Loucy (cell line): ENCODE measurements at regions not wholly inside any gene's neighbourhood (a gene's known extent, or its start where the extent isn't known, plus 50 kb on each side); places are given as distances from the start of the nearest gene placed in this dataset.

Experiments used
- CTCF ChIP-seq: fragments of 200-600 bp; sonication (generic); conservative IDR thresholded peaks from 2 replicates; pipeline ENCODE4 v1.5.1; 2014; ENCODE audit warnings: mild to moderate bottlenecking, antibody characterized with exemption, low read length
- EZH2phosphoT487 ChIP-seq: fragments of 200-600 bp; IDR thresholded peaks from 2 replicates; pipeline ENCODE4 v1.6.1; 2018; ENCODE audit warnings: antibody characterized with exemption, mild to moderate bottlenecking, moderate library complexity, borderline replicate concordance

- no peak for TF ChIP-seq CTCF
- TF ChIP-seq EZH2phosphoT487, result no peak
Measured at GRCh38 chr2:157181234-157181633, 76.3 kb upstream of the GALNT5 start.
